ENCODE measurements at regions not wholly inside any gene's neighbourhood (a gene's known extent, or its start where the extent isn't known, plus 50 kb on each side); places are given as distances from the start of the nearest gene placed in this dataset.

GRCh38 chr2:121000804-121001203 is 265.1 kb downstream of the GLI2 start:
- no peak for DNase-seq
- ChIA-PET POLR2A (no interaction called here), CTCF (no interaction called here)
- Histone ChIP-seq H3K9me3 (ENCODE audit: control extremely low read depth in 1 of 5, control insufficient read depth in 4 of 5, insufficient read depth in 2 of 5, low read depth in 1 of 5, low read length in 4 of 5) (peaks cover 0 to 5% (median 0%) of the 10 kb centered on the region in 5 experiments), H3K4me3 (ENCODE audit: control insufficient read depth in 1 of 7, extremely low read depth in 1 of 7, insufficient read depth in 4 of 7, low read depth in 2 of 7, low read length in 6 of 7) (no peak overlapping the region), H3K27ac (ENCODE audit: insufficient read depth in 1 of 2, low read depth in 1 of 2, low read length in 2 of 2, poor library complexity in 1 of 2, severe bottlenecking in 2 of 2) (no peak overlapping the region), H3K36me3 (ENCODE audit: control insufficient read depth in 4 of 4, insufficient read depth in 4 of 4, low read length in 3 of 4) (no peaks in the 10 kb centered on the region), H3K27me3 (replicated peaks in 2 of 5; ENCODE audit: control insufficient read depth in 4 of 5, insufficient read depth in 5 of 5, low read length in 4 of 5) (peaks cover 0 to 6% (median 0%) of the 10 kb centered on the region in 5 experiments), H3K4me1 (ENCODE audit: control extremely low read depth in 1 of 4, control insufficient read depth in 4 of 4, insufficient read depth in 4 of 4, low read length in 3 of 4) (no peaks in the 10 kb centered on the region)
- 86% methylated on average over 2 of the region's 3 CpGs for WGBS (ENCODE audit: insufficient coverage)

GRCh38 chr2:121001641-121002040 is 266.0 kb downstream of the GLI2 start:
- no peaks in the 10 kb centered on the region for H3K36me3 ChIP-seq (ENCODE audit: control insufficient read depth in 4 of 4, insufficient read depth in 4 of 4, low read length in 3 of 4)
- CTCF ChIA-PET, result no interaction called here

GRCh38 chr2:121002597-121002996 is 266.9 kb downstream of the GLI2 start:
- H3K27ac ChIP-seq (ENCODE audit: insufficient read depth in 1 of 2, low read depth in 1 of 2, low read length in 2 of 2, poor library complexity in 1 of 2, severe bottlenecking in 2 of 2), result no peak overlapping the region
- 0% methylated on average over 1 of the region's 1 CpG for WGBS (ENCODE audit: insufficient coverage)
- no peaks in the 10 kb centered on the region for H3K4me1 ChIP-seq (ENCODE audit: control extremely low read depth in 1 of 4, control insufficient read depth in 4 of 4, insufficient read depth in 4 of 4, low read length in 3 of 4)
- CTCF ChIA-PET, result no interaction called here
- POLR2A ChIA-PET, result no interaction called here
- H3K4me3 ChIP-seq (ENCODE audit: control insufficient read depth in 1 of 7, extremely low read depth in 1 of 7, insufficient read depth in 4 of 7, low read depth in 2 of 7, low read length in 6 of 7), result no peak overlapping the region
- H3K27me3 ChIP-seq (replicated peaks in 2 of 5; ENCODE audit: control insufficient read depth in 4 of 5, insufficient read depth in 5 of 5, low read length in 4 of 5), result peaks cover 0 to 9% (median 0%) of the 10 kb centered on the region in 5 experiments
- peaks cover 0 to 5% (median 0%) of the 10 kb centered on the region in 5 experiments for H3K9me3 ChIP-seq (ENCODE audit: control extremely low read depth in 1 of 5, control insufficient read depth in 4 of 5, insufficient read depth in 2 of 5, low read depth in 1 of 5, low read length in 4 of 5)
- H3K36me3 ChIP-seq (ENCODE audit: control insufficient read depth in 4 of 4, insufficient read depth in 4 of 4, low read length in 3 of 4), result no peaks in the 10 kb centered on the region
- DNase-seq, result no peak

More at GRCh38 chr2:121001641-121002040, 266.0 kb downstream of the GLI2 start:
- Histone ChIP-seq H3K4me3 (ENCODE audit: control insufficient read depth in 1 of 7, extremely low read depth in 1 of 7, insufficient read depth in 4 of 7, low read depth in 2 of 7, low read length in 6 of 7) (no peak overlapping the region), H3K4me1 (ENCODE audit: control extremely low read depth in 1 of 4, control insufficient read depth in 4 of 4, insufficient read depth in 4 of 4, low read length in 3 of 4) (no peaks in the 10 kb centered on the region), H3K9me3 (ENCODE audit: control extremely low read depth in 1 of 5, control insufficient read depth in 4 of 5, insufficient read depth in 2 of 5, low read depth in 1 of 5, low read length in 4 of 5) (peaks cover 0 to 5% (median 0%) of the 10 kb centered on the region in 5 experiments), H3K27ac (ENCODE audit: insufficient read depth in 1 of 2, low read depth in 1 of 2, low read length in 2 of 2, poor library complexity in 1 of 2, severe bottlenecking in 2 of 2) (no peak overlapping the region), H3K27me3 (replicated peaks in 2 of 5; ENCODE audit: control insufficient read depth in 4 of 5, insufficient read depth in 5 of 5, low read length in 4 of 5) (peaks cover 0 to 7% (median 0%) of the 10 kb centered on the region in 5 experiments)
- POLR2A ChIA-PET, result no interaction called here
- DNase-seq, result no peak

- WGBS (ENCODE audit: insufficient coverage), result 97% methylated on average over 5 of the region's 5 CpGs
- CTCF ChIA-PET, result no interaction called here
- H3K27ac ChIP-seq (ENCODE audit: insufficient read depth in 1 of 2, low read depth in 1 of 2, low read length in 2 of 2, poor library complexity in 1 of 2, severe bottlenecking in 2 of 2), result no peak overlapping the region
- peaks cover 0 to 2% (median 0%) of the 10 kb centered on the region in 5 experiments for H3K9me3 ChIP-seq (ENCODE audit: control extremely low read depth in 1 of 5, control insufficient read depth in 4 of 5, insufficient read depth in 2 of 5, low read depth in 1 of 5, low read length in 4 of 5)
- H3K4me1 ChIP-seq (ENCODE audit: control extremely low read depth in 1 of 4, control insufficient read depth in 4 of 4, insufficient read depth in 4 of 4, low read length in 3 of 4), result no peaks in the 10 kb centered on the region
- H3K27me3 ChIP-seq (replicated peaks in 2 of 5; ENCODE audit: control insufficient read depth in 4 of 5, insufficient read depth in 5 of 5, low read length in 4 of 5), result peaks cover 0 to 9% (median 0%) of the 10 kb centered on the region in 5 experiments
- no peak overlapping the region for H3K4me3 ChIP-seq (ENCODE audit: control insufficient read depth in 1 of 7, extremely low read depth in 1 of 7, insufficient read depth in 4 of 7, low read depth in 2 of 7, low read length in 6 of 7)
- no peak for DNase-seq
- H3K36me3 ChIP-seq (ENCODE audit: control insufficient read depth in 4 of 4, insufficient read depth in 4 of 4, low read length in 3 of 4), result no peaks in the 10 kb centered on the region
- POLR2A ChIA-PET, result no interaction called here
Observed at GRCh38 chr2:121003391-121003790, 267.7 kb downstream of the GLI2 start.

- CTCF ChIA-PET, result no interaction called here
- Histone ChIP-seq H3K36me3 (ENCODE audit: control insufficient read depth in 4 of 4, insufficient read depth in 4 of 4, low read length in 3 of 4) (no peaks in the 10 kb centered on the region), H3K4me3 (ENCODE audit: control insufficient read depth in 1 of 7, extremely low read depth in 1 of 7, insufficient read depth in 4 of 7, low read depth in 2 of 7, low read length in 6 of 7) (no peak overlapping the region), H3K4me1 (ENCODE audit: control extremely low read depth in 1 of 4, control insufficient read depth in 4 of 4, insufficient read depth in 4 of 4, low read length in 3 of 4) (no peaks in the 10 kb centered on the region), H3K27me3 (replicated peaks in 2 of 5; ENCODE audit: control insufficient read depth in 4 of 5, insufficient read depth in 5 of 5, low read length in 4 of 5) (peaks cover 0 to 9% (median 0%) of the 10 kb centered on the region in 5 experiments), H3K9me3 (ENCODE audit: control extremely low read depth in 1 of 5, control insufficient read depth in 4 of 5, insufficient read depth in 2 of 5, low read depth in 1 of 5, low read length in 4 of 5) (peaks cover 0 to 2% (median 0%) of the 10 kb centered on the region in 5 experiments), H3K27ac (ENCODE audit: insufficient read depth in 1 of 2, low read depth in 1 of 2, low read length in 2 of 2, poor library complexity in 1 of 2, severe bottlenecking in 2 of 2) (no peak overlapping the region)
- DNase-seq, result no peak
- WGBS (ENCODE audit: insufficient coverage), result 77% methylated on average over 3 of the region's 5 CpGs
- POLR2A ChIA-PET, result no interaction called here
Observed at GRCh38 chr2:121004359-121004758, 268.7 kb downstream of the GLI2 start.

GRCh38 chr2:121004950-121005349 is 269.3 kb downstream of the GLI2 start:
- Histone ChIP-seq H3K4me3 (ENCODE audit: control insufficient read depth in 1 of 7, extremely low read depth in 1 of 7, insufficient read depth in 4 of 7, low read depth in 2 of 7, low read length in 6 of 7) (no peak overlapping the region), H3K27me3 (replicated peaks in 2 of 5; ENCODE audit: control insufficient read depth in 4 of 5, insufficient read depth in 5 of 5, low read length in 4 of 5) (peaks cover 0 to 9% (median 0%) of the 10 kb centered on the region in 5 experiments), H3K36me3 (ENCODE audit: control insufficient read depth in 4 of 4, insufficient read depth in 4 of 4, low read length in 3 of 4) (no peaks in the 10 kb centered on the region), H3K4me1 (ENCODE audit: control extremely low read depth in 1 of 4, control insufficient read depth in 4 of 4, insufficient read depth in 4 of 4, low read length in 3 of 4) (no peaks in the 10 kb centered on the region), H3K9me3 (ENCODE audit: control extremely low read depth in 1 of 5, control insufficient read depth in 4 of 5, insufficient read depth in 2 of 5, low read depth in 1 of 5, low read length in 4 of 5) (peaks cover 0 to 2% (median 0%) of the 10 kb centered on the region in 5 experiments), H3K27ac (ENCODE audit: insufficient read depth in 1 of 2, low read depth in 1 of 2, low read length in 2 of 2, poor library complexity in 1 of 2, severe bottlenecking in 2 of 2) (no peak overlapping the region)
- 92% methylated on average over 6 of the region's 6 CpGs for WGBS (ENCODE audit: insufficient coverage)
- ChIA-PET POLR2A (no interaction called here), CTCF (no interaction called here)
- DNase-seq, result no peak

- Histone ChIP-seq H3K27me3 (replicated peaks in 2 of 5; ENCODE audit: control insufficient read depth in 4 of 5, insufficient read depth in 5 of 5, low read length in 4 of 5) (peaks cover 0 to 9% (median 0%) of the 10 kb centered on the region in 5 experiments), H3K9me3 (ENCODE audit: control extremely low read depth in 1 of 5, control insufficient read depth in 4 of 5, insufficient read depth in 2 of 5, low read depth in 1 of 5, low read length in 4 of 5) (peaks cover 0 to 2% (median 0%) of the 10 kb centered on the region in 5 experiments), H3K4me3 (ENCODE audit: control insufficient read depth in 1 of 7, extremely low read depth in 1 of 7, insufficient read depth in 4 of 7, low read depth in 2 of 7, low read length in 6 of 7) (no peak overlapping the region), H3K27ac (ENCODE audit: insufficient read depth in 1 of 2, low read depth in 1 of 2, low read length in 2 of 2, poor library complexity in 1 of 2, severe bottlenecking in 2 of 2) (no peak overlapping the region), H3K4me1 (ENCODE audit: control extremely low read depth in 1 of 4, control insufficient read depth in 4 of 4, insufficient read depth in 4 of 4, low read length in 3 of 4) (no peaks in the 10 kb centered on the region), H3K36me3 (ENCODE audit: control insufficient read depth in 4 of 4, insufficient read depth in 4 of 4, low read length in 3 of 4) (no peaks in the 10 kb centered on the region)
- ChIA-PET POLR2A (no interaction called here), CTCF (no interaction called here)
- WGBS (ENCODE audit: insufficient coverage), result 90% methylated on average over 3 of the region's 3 CpGs
- DNase-seq, result no peak
Observed at GRCh38 chr2:121005453-121005852, 269.8 kb downstream of the GLI2 start.
